Pancreas (tissue), 10 donors: ENCODE measurements at regions not wholly inside any gene's neighbourhood (a gene's known extent, or its start where the extent isn't known, plus 50 kb on each side); places are given as distances from the start of the nearest gene placed in this dataset.
"Not testable (repeated sequence)": the region's sequence is repeated elsewhere in the genome, so short reads cannot be mapped to it uniquely, and the experiment has no call there.

Experiments
- ATAC-seq, 4 donors: fragments of 200-7000 bp; cut with Tn5 transposase; one replicate each; pipeline versions ENCODE4 v1.8.0 to v1.9.1; 2020; ENCODE audit warnings: mild to moderate bottlenecking in 4 of 4, moderate library complexity in 4 of 4
- DNase-seq, 6 donors: peaks; one replicate each; pipeline ENCODE4 v3.0.0-alpha.2; 2020
- FAIRE-seq: peaks from 2 replicates; lab custom pipeline; 2012; peaks lifted over from hg19 to GRCh38; lab: Jason Lieb, UNC
- H3K27ac ChIP-seq, 4 donors: fragments of 200-600 bp; sonication (generic); 1 replicate in 3 of 4; 2 replicates in 1 of 4; pipeline versions ENCODE4 v1.5.0 to v1.8.0; 2020
- H3K27me3 ChIP-seq, 4 donors: fragments of 200-600 bp; one replicate each; pipeline ENCODE4 v1.8.0; 2021
- H3K36me3 ChIP-seq, 3 donors: fragments of 200-600 bp; sonication (generic) in 1 of 3; one replicate each; pipeline versions ENCODE4 v1.5.0 to v1.8.0; 2020 to 2021
- H3K4me1 ChIP-seq, 3 donors: fragments of 200-600 bp; one replicate each; pipeline ENCODE4 v1.8.0; 2021
- H3K4me3 ChIP-seq, 4 donors: fragments of 200-600 bp; sonication (generic) in 2 of 4; one replicate each; pipeline versions ENCODE4 v1.5.0 to v1.8.0; 2020 to 2021
- H3K9me3 ChIP-seq, 4 donors: fragments of 200-600 bp; one replicate each; pipeline ENCODE4 v1.8.0; 2021
- CTCF ChIP-seq, 4 donors: fragments of 200-600 bp; sonication (generic) in 3 of 4; IDR thresholded peaks; one replicate each; pipeline versions ENCODE4 v1.5.0 to v1.8.0; 2021; ENCODE audit warnings: antibody characterized with exemption in 4 of 4
- WGBS, 2 donors: extraction: QIAGEN DNeasy Blood & Tissue Kit; methylation state at CpG; one replicate each; pipeline ENCODE4 v1.1.7; 2013; 5-methylcytosine and 5-hydroxymethylcytosine counted together
- intact Hi-C, 3 donors: fragments of 100-400 bp; cut with DNase I; formaldehyde crosslinking; loops; one replicate each; pipeline versions ENCODE4 v1.11.1 to v1.14.2; 2022
- donor health status: healthy with polysubstance abuse.
- donor health status: DM: no; HTN: no; CAD: no; lungs with moderate emphysema.
- donor health status: DM: no; HTN: no; CAD: no.
- donor health status: control.
- donor health status: control.
- donor health status: Bipolar disorder and iron deficiency.
- donor health status: DM: yes; HTN: yes; CAD: no.
- donor health status: DM: no; HTN: no; CAD: no.
- donor health status: DM: no; HTN: no; CAD: no.
- donor health status: DM: yes; HTN: yes; CAD: no.

DNA sequence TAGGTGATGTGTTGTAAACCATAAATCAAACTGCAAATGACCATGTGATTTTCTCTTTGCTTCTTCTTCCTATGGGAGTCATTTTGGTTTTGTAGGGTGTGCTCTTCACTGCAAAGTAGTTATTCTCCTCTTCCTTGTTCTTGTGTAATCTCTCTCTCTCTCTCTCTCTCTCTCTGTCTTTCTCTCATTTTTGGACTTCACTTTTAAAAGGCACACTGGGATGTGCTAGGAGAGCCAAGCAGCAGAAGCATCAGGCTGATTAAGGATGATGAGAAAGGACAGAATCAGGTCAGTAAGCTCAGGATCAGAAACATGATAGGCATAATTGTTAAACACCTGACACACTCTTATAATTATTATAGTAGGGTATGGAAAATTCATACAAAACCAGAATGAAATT lies 505.3 kb upstream of the ZNF608 start:
- no peak overlapping the region for H3K4me3 ChIP-seq
- H3K4me1 ChIP-seq = no peaks in the 10 kb centered on the region
- no peaks in the 10 kb centered on the region for H3K36me3 ChIP-seq
- no peaks in the 10 kb centered on the region for H3K9me3 ChIP-seq
- TF ChIP-seq CTCF (IDR thresholded peaks at IDR 0.05) = no peak
- H3K27me3 ChIP-seq = no peaks in the 10 kb centered on the region
- ATAC-seq (no peak), FAIRE-seq (no peak), DNase-seq (no peak)
- intact Hi-C loops = no loop called here
- no peak overlapping the region for H3K27ac ChIP-seq

DNA sequence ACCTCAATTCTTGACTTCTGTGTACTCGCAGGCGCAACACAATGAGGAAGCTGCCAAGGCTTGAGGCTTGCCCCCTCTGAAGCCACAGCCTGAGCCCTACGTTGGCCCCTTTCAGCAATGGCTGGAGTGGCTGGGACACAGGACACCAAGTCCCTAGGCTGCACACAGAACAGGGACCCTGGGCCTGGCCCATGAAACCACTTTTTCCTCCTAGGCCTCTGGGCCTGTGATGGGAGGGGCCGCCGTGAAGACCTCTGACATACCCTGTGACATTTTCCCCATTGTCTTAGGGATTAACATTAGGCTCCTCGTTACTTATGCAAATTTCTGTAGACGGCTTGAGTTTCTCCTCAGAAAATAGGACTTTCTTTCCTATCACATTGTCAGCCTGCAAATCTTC lies 507.2 kb upstream of the ZNF608 start:
- intact Hi-C loops, FAIRE-seq, H3K4me3 ChIP-seq, H3K9me3 ChIP-seq, H3K4me1 ChIP-seq, DNase-seq, H3K27ac ChIP-seq, ATAC-seq, H3K36me3 ChIP-seq, H3K27me3 ChIP-seq: not testable (repeated sequence)
- WGBS, 2 donors = 93 to 97% methylated on average over 7 of the region's 7 CpGs

DNA sequence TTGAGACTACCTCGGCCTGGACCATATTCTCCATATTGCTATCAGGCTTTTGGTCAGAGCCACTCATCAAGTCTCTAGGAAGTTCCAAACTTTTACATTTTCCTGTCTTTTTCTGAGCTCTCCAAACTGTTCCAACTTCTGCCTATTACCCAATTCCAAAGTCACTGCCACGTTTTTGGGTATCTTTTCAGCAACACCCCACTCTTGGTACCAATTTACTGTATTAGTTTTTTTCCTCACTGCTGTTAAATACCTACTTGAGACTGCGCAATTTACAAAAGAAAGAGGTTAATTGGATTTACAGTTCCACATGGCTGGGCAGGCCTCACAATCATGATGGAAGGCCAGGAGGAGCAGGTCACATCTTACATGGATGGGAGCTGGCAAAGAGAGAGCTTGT lies 507.8 kb upstream of the ZNF608 start:
- ATAC-seq = no peak
- Histone ChIP-seq H3K9me3 (no peaks in the 10 kb centered on the region), H3K36me3 (no peaks in the 10 kb centered on the region), H3K27ac (no peak overlapping the region), H3K27me3 (no peaks in the 10 kb centered on the region), H3K4me1 (no peaks in the 10 kb centered on the region), H3K4me3 (no peak overlapping the region)
- intact Hi-C loops = no loop called here
- TF ChIP-seq CTCF (IDR thresholded peaks at IDR 0.05) = no peak
- FAIRE-seq = no peak
- no peak for DNase-seq
- WGBS, 2 donors = 55 to 59% methylated on average over 3 of the region's 3 CpGs

- Histone ChIP-seq H3K36me3 (no peaks in the 10 kb centered on the region), H3K27me3 (no peaks in the 10 kb centered on the region), H3K27ac (no peak overlapping the region), H3K9me3 (no peaks in the 10 kb centered on the region), H3K4me1 (no peaks in the 10 kb centered on the region), H3K4me3 (no peak overlapping the region)
- ATAC-seq = no peak
- no peak for TF ChIP-seq CTCF (IDR thresholded peaks at IDR 0.05)
- intact Hi-C loops = no loop called here
- no peak for DNase-seq
- FAIRE-seq = no peak
- 79 to 84% methylated on average over 3 of the region's 3 CpGs for WGBS, 2 donors
These were observed 509.9 kb upstream of the ZNF608 start for GRCh38 chr5:125256296-125256695.

- DNase-seq = no peak
- H3K27ac ChIP-seq = no peak overlapping the region
- no peaks in the 10 kb centered on the region for H3K36me3 ChIP-seq
- ATAC-seq = no peak
- H3K4me1 ChIP-seq = no peaks in the 10 kb centered on the region
- H3K9me3 ChIP-seq = no peaks in the 10 kb centered on the region
- no peaks in the 10 kb centered on the region for H3K27me3 ChIP-seq
- no peak overlapping the region for H3K4me3 ChIP-seq
- WGBS, 2 donors = 75 to 79% methylated on average over 4 of the region's 4 CpGs
- intact Hi-C loops = no loop called here
- FAIRE-seq = no peak
- TF ChIP-seq CTCF (IDR thresholded peaks at IDR 0.05) = no peak
These were observed 510.9 kb upstream of the ZNF608 start for GRCh38 chr5:125257057-125257972.
